Liver (tissue), 8 donors: ENCODE measurements at regions not wholly inside any gene's neighbourhood (a gene's known extent, or its start where the extent isn't known, plus 50 kb on each side); places are given as distances from the start of the nearest gene placed in this dataset.
A peak's percentile ranks its signal among the peaks of the same experiment; 100 is the strongest.

Source experiments
- DNase-seq: peaks from one replicate; pipeline ENCODE4 v3.0.0-alpha.2; 2017; ENCODE audit warnings: low spot score
- H3K27ac ChIP-seq, 2 donors: one replicate each; pipeline ENCODE4 v1.7.0; 2013; ENCODE audit warnings: inconsistent platforms in 2 of 2, low read length in 2 of 2, control low read depth in 1 of 2, low read depth in 1 of 2, mild to moderate bottlenecking in 1 of 2
- H3K27me3 ChIP-seq, 4 donors: one replicate each; pipeline versions ENCODE4 v1.6.1 to v1.7.0; 2013; ENCODE audit warnings: low read length in 3 of 4, inconsistent platforms in 1 of 4, mild to moderate bottlenecking in 1 of 4, moderate library complexity in 1 of 4; ENCODE audit not compliant: control insufficient read depth in 4 of 4, insufficient read depth in 4 of 4
- H3K36me3 ChIP-seq, 4 donors: one replicate each; pipeline versions ENCODE4 v1.6.1 to v1.7.0; 2013; ENCODE audit warnings: low read length in 3 of 4, mild to moderate bottlenecking in 3 of 4, low read depth in 1 of 4, moderate library complexity in 1 of 4; ENCODE audit not compliant: control insufficient read depth in 4 of 4, insufficient read depth in 3 of 4
- H3K4me1 ChIP-seq, 4 donors: one replicate each; pipeline versions ENCODE4 v1.6.1 to v1.7.0; 2013; ENCODE audit warnings: low read length in 3 of 4, mild to moderate bottlenecking in 3 of 4, moderate library complexity in 1 of 4; ENCODE audit not compliant: control insufficient read depth in 4 of 4, insufficient read depth in 4 of 4
- H3K4me3 ChIP-seq, 3 donors: one replicate each; pipeline versions ENCODE4 v1.6.1 to v1.7.0; 2013; ENCODE audit warnings: low read length in 3 of 3, control low read depth in 1 of 3, low read depth in 1 of 3, mild to moderate bottlenecking in 1 of 3
- H3K9ac ChIP-seq, 2 donors: one replicate each; pipeline ENCODE4 v1.7.0; 2013; ENCODE audit warnings: low read length in 2 of 2, mild to moderate bottlenecking in 2 of 2, moderate library complexity in 2 of 2, control low read depth in 1 of 2, low read depth in 1 of 2
- H3K9me3 ChIP-seq, 4 donors: one replicate each; pipeline versions ENCODE4 v1.6.1 to v1.7.0; 2013; ENCODE audit warnings: low read length in 3 of 4; ENCODE audit not compliant: control insufficient read depth in 4 of 4
- FOXA1 ChIP-seq: IDR thresholded peaks from 2 replicates; pipeline ENCODE4 v1.6.1; 2016; ENCODE audit warnings: antibody characterized with exemption
- NR2F2 ChIP-seq: IDR thresholded peaks from 2 replicates; pipeline ENCODE4 v1.6.1; 2016; ENCODE audit warnings: antibody characterized with exemption
- REST ChIP-seq: IDR thresholded peaks from 2 replicates; pipeline ENCODE4 v1.6.1; 2016; ENCODE audit warnings: antibody characterized with exemption, mild to moderate bottlenecking
- SP1 ChIP-seq: IDR thresholded peaks from 2 replicates; pipeline ENCODE4 v1.6.1; 2018; ENCODE audit warnings: antibody characterized with exemption, mild to moderate bottlenecking
- WGBS: extraction: QIAGEN DNeasy Blood & Tissue Kit; methylation state at CpG from one replicate; pipeline ENCODE4 v1.1.7; 2013; 5-methylcytosine and 5-hydroxymethylcytosine counted together
- TF ChIP-seq, protein P1 (sequence below): fragments of 150-350 bp; IDR thresholded peaks from 2 replicates; pipeline ENCODE4 v1.5.1; 2017; ENCODE audit warnings: improper control_type of control experiment, low read depth, low read length; ENCODE audit not compliant: missing input control
- TF ChIP-seq, protein P2 (sequence below): IDR thresholded peaks from 2 replicates; pipeline ENCODE4 v1.6.1; 2016; ENCODE audit warnings: antibody characterized with exemption
- donor health status: healthy.
- donor health status: healthy.
- donor health status: healthy.
- donor health status: healthy.
- donor health status: healthy.

- TF ChIP-seq, protein P1, sequence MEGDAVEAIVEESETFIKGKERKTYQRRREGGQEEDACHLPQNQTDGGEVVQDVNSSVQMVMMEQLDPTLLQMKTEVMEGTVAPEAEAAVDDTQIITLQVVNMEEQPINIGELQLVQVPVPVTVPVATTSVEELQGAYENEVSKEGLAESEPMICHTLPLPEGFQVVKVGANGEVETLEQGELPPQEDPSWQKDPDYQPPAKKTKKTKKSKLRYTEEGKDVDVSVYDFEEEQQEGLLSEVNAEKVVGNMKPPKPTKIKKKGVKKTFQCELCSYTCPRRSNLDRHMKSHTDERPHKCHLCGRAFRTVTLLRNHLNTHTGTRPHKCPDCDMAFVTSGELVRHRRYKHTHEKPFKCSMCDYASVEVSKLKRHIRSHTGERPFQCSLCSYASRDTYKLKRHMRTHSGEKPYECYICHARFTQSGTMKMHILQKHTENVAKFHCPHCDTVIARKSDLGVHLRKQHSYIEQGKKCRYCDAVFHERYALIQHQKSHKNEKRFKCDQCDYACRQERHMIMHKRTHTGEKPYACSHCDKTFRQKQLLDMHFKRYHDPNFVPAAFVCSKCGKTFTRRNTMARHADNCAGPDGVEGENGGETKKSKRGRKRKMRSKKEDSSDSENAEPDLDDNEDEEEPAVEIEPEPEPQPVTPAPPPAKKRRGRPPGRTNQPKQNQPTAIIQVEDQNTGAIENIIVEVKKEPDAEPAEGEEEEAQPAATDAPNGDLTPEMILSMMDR: no peak
- no peak for TF ChIP-seq SP1
- TF ChIP-seq, protein P2, sequence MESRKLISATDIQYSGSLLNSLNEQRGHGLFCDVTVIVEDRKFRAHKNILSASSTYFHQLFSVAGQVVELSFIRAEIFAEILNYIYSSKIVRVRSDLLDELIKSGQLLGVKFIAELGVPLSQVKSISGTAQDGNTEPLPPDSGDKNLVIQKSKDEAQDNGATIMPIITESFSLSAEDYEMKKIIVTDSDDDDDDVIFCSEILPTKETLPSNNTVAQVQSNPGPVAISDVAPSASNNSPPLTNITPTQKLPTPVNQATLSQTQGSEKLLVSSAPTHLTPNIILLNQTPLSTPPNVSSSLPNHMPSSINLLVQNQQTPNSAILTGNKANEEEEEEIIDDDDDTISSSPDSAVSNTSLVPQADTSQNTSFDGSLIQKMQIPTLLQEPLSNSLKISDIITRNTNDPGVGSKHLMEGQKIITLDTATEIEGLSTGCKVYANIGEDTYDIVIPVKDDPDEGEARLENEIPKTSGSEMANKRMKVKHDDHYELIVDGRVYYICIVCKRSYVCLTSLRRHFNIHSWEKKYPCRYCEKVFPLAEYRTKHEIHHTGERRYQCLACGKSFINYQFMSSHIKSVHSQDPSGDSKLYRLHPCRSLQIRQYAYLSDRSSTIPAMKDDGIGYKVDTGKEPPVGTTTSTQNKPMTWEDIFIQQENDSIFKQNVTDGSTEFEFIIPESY: no peak
- TF ChIP-seq FOXA1: no peak
- 89% methylated on average over 5 of the region's 5 CpGs for WGBS
- no peak for DNase-seq
- Histone ChIP-seq H3K27me3 (no peaks in the 10 kb centered on the region), H3K4me1 (peaks cover 0 to 1% (median 0%) of the 10 kb centered on the region in 4 donors), H3K9ac (no peak overlapping the region), H3K27ac (no peak overlapping the region), H3K4me3 (no peak overlapping the region), H3K9me3 (no peaks in the 10 kb centered on the region), H3K36me3 (no peaks in the 10 kb centered on the region)
Observed at GRCh38 chrX:51836823-51837222, 56.6 kb upstream of the MAGED1 start.

- TF ChIP-seq, protein P1: no peak
- Histone ChIP-seq H3K4me1 (no peaks in the 10 kb centered on the region), H3K36me3 (no peaks in the 10 kb centered on the region), H3K27ac (no peak overlapping the region), H3K27me3 (peaks cover 0 to 2% (median 0%) of the 10 kb centered on the region in 4 donors), H3K9ac (no peak overlapping the region), H3K4me3 (no peak overlapping the region), H3K9me3 (no peaks in the 10 kb centered on the region)
- no peak for DNase-seq
- 82% methylated on average over 3 of the region's 3 CpGs for WGBS
Observed at GRCh38 chrX:51837451-51837850, 56.0 kb upstream of the MAGED1 start.

- no peak for DNase-seq
- Histone ChIP-seq H3K27ac (no peak overlapping the region), H3K36me3 (no peaks in the 10 kb centered on the region), H3K4me1 (no peaks in the 10 kb centered on the region), H3K9ac (no peak overlapping the region), H3K4me3 (no peak overlapping the region), H3K27me3 (peaks cover 0 to 2% (median 0%) of the 10 kb centered on the region in 4 donors), H3K9me3 (no peaks in the 10 kb centered on the region)
- 60% methylated on average over 3 of the region's 3 CpGs for WGBS
- TF ChIP-seq NR2F2 (no peak), REST (peak; percentile 95)
Observed at GRCh38 chrX:51837921-51838320, 55.5 kb upstream of the MAGED1 start.
